ENCODE measurements at regions not wholly inside any gene's neighbourhood (a gene's known extent, or its start where the extent isn't known, plus 50 kb on each side); places are given as distances from the start of the nearest gene placed in this dataset.

DNA sequence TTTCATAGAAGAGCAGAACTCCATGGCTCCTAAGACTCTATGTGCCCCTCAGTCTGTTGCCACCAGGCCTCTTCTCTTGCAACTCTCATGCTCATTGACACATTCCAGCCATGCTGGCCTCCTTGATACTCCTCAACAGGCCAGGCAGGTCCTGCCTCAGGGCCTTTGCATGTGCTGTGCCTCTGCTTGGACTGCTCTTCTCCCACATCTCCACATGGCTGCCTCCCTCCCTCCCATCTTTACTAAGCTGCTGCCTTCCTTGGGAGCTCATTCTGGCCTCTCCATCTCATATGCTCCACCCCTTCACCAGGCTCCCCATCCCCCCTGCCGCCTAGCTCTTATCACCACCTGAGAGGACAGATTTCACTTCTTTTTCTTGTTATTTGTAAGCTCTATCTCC lies 103.8 kb upstream of the GPR26 start:
- no peak overlapping the region for H3K4me2 ChIP-seq (ENCODE audit: low read depth, low read length, poor library complexity, severe bottlenecking)
- H4K20me1 ChIP-seq (ENCODE audit: insufficient read depth, low read length, poor library complexity, severe bottlenecking): no peaks in the 10 kb centered on the region
- TF ChIP-seq EZH2phosphoT487 (IDR thresholded peaks at IDR 0.05; ENCODE audit: borderline replicate concordance): no peak
- TF ChIP-seq, protein P1, sequence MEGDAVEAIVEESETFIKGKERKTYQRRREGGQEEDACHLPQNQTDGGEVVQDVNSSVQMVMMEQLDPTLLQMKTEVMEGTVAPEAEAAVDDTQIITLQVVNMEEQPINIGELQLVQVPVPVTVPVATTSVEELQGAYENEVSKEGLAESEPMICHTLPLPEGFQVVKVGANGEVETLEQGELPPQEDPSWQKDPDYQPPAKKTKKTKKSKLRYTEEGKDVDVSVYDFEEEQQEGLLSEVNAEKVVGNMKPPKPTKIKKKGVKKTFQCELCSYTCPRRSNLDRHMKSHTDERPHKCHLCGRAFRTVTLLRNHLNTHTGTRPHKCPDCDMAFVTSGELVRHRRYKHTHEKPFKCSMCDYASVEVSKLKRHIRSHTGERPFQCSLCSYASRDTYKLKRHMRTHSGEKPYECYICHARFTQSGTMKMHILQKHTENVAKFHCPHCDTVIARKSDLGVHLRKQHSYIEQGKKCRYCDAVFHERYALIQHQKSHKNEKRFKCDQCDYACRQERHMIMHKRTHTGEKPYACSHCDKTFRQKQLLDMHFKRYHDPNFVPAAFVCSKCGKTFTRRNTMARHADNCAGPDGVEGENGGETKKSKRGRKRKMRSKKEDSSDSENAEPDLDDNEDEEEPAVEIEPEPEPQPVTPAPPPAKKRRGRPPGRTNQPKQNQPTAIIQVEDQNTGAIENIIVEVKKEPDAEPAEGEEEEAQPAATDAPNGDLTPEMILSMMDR (conservative IDR thresholded peaks at IDR 0.05; ENCODE audit: low read length): no peak
- no peaks in the 10 kb centered on the region for H3K27me3 ChIP-seq (ENCODE audit: insufficient read depth, low read length, poor library complexity, severe bottlenecking)
- H3K4me1 ChIP-seq (ENCODE audit: insufficient read depth, low read length, poor library complexity, severe bottlenecking): no peaks in the 10 kb centered on the region
- H3K79me2 ChIP-seq (ENCODE audit: insufficient read depth, low read length): no peaks in the 10 kb centered on the region
- no peaks in the 10 kb centered on the region for H3K9me3 ChIP-seq (ENCODE audit: insufficient read depth, low read depth, low read length)
- no peak overlapping the region for H3K9ac ChIP-seq (ENCODE audit: low read depth, low read length, poor library complexity, severe bottlenecking)
- H3K4me3 ChIP-seq (ENCODE audit: low read length, poor library complexity, severe bottlenecking): no peak overlapping the region
- no peaks in the 10 kb centered on the region for H3K9me2 ChIP-seq (replicated peaks; ENCODE audit: low read depth, low read length)
- no peak overlapping the region for H2AFZ ChIP-seq (ENCODE audit: low read length)
- no peaks in the 10 kb centered on the region for H3K36me3 ChIP-seq (ENCODE audit: insufficient read depth, low read length)
- H3F3A ChIP-seq (ENCODE audit: low read depth): no peaks in the 10 kb centered on the region

DNA sequence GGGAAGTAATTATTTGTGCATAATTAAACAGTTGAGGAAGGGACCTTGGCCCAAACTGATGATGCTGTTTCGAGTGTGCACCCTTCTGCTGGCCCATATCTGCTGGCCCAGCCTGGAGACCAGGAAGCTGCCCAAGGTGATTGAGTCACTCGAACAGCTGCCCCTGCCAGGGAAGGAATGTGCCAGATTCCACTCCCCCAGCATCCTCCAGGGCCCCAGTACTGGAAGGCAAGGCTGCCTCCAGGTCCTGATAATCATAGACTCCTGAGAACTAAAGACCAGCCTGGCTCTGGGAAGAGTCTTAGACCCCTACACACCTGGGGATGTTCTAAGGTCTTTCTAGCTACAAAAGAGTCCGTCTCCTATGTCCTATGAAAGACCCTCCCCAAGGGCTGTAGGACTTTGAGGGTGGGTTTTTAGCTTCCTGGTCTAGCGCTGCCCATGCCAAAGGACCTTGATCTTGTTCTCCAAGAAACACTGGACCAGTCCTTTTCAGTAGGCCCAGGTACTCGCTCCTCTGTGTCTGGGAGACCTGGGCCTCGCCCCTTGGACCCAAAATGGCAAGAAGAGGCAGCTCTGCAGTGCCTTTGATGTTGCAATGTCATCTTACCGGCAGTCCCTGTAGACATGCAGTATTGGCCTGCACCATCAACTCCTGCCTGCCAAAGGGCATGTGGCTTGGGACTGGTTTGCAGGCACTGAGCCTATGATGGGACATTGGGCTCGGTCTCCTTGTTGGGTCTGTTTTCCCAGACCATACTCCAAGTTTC lies 103.2 kb upstream of the GPR26 start:
- Histone ChIP-seq H3K9me2 (replicated peaks; ENCODE audit: low read depth, low read length) (no peaks in the 10 kb centered on the region), H3K4me2 (ENCODE audit: low read depth, low read length, poor library complexity, severe bottlenecking) (no peak overlapping the region), H3K9ac (ENCODE audit: low read depth, low read length, poor library complexity, severe bottlenecking) (no peak overlapping the region), H3K27me3 (ENCODE audit: insufficient read depth, low read length, poor library complexity, severe bottlenecking) (no peaks in the 10 kb centered on the region), H3K9me3 (ENCODE audit: insufficient read depth, low read depth, low read length) (no peaks in the 10 kb centered on the region), H2AFZ (ENCODE audit: low read length) (no peak overlapping the region), H3K4me3 (ENCODE audit: low read length, poor library complexity, severe bottlenecking) (no peak overlapping the region), H3K79me2 (ENCODE audit: insufficient read depth, low read length) (no peaks in the 10 kb centered on the region), H3F3A (ENCODE audit: low read depth) (no peaks in the 10 kb centered on the region), H4K20me1 (ENCODE audit: insufficient read depth, low read length, poor library complexity, severe bottlenecking) (no peaks in the 10 kb centered on the region), H3K4me1 (ENCODE audit: insufficient read depth, low read length, poor library complexity, severe bottlenecking) (no peaks in the 10 kb centered on the region), H3K36me3 (ENCODE audit: insufficient read depth, low read length) (no peaks in the 10 kb centered on the region)
- TF ChIP-seq, protein P1 (conservative IDR thresholded peaks at IDR 0.05; ENCODE audit: low read length): no peak
- no peak for TF ChIP-seq EZH2phosphoT487 (IDR thresholded peaks at IDR 0.05; ENCODE audit: borderline replicate concordance)

DNA sequence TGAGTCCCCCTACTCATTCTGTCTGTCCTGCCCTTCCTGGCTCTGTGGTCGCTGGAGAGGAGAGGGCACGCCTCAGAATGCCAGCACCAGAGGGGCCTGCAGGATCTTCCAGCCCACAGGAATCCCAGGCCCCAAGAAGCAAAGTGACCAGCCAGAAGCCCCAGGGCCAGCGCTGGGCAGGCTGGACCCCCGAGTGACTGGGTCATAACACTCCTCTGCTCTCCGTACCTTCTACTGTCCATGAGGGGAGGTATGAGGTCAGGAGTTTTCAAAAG lies 102.6 kb upstream of the GPR26 start:
- no peak overlapping the region for H3K4me2 ChIP-seq (ENCODE audit: low read depth, low read length, poor library complexity, severe bottlenecking)
- TF ChIP-seq EZH2phosphoT487 (IDR thresholded peaks at IDR 0.05; ENCODE audit: borderline replicate concordance): no peak
- TF ChIP-seq, protein P1 (conservative IDR thresholded peaks at IDR 0.05; ENCODE audit: low read length): no peak
- H2AFZ ChIP-seq (ENCODE audit: low read length): no peak overlapping the region
- no peaks in the 10 kb centered on the region for H3F3A ChIP-seq (ENCODE audit: low read depth)
- H3K36me3 ChIP-seq (ENCODE audit: insufficient read depth, low read length): no peaks in the 10 kb centered on the region
- H3K9me2 ChIP-seq (replicated peaks; ENCODE audit: low read depth, low read length): no peaks in the 10 kb centered on the region
- H3K4me1 ChIP-seq (ENCODE audit: insufficient read depth, low read length, poor library complexity, severe bottlenecking): no peaks in the 10 kb centered on the region
- no peaks in the 10 kb centered on the region for H3K27me3 ChIP-seq (ENCODE audit: insufficient read depth, low read length, poor library complexity, severe bottlenecking)
- no peaks in the 10 kb centered on the region for H3K79me2 ChIP-seq (ENCODE audit: insufficient read depth, low read length)
- H3K9ac ChIP-seq (ENCODE audit: low read depth, low read length, poor library complexity, severe bottlenecking): no peak overlapping the region
- no peaks in the 10 kb centered on the region for H4K20me1 ChIP-seq (ENCODE audit: insufficient read depth, low read length, poor library complexity, severe bottlenecking)
- no peak overlapping the region for H3K4me3 ChIP-seq (ENCODE audit: low read length, poor library complexity, severe bottlenecking)
- H3K9me3 ChIP-seq (ENCODE audit: insufficient read depth, low read depth, low read length): no peaks in the 10 kb centered on the region
